HG03521 (cell line): ENCODE measurements at regions not wholly inside any gene's neighbourhood (a gene's known extent, or its start where the extent isn't known, plus 50 kb on each side); places are given as distances from the start of the nearest gene placed in this dataset.

Source experiments
- ATAC-seq: cut with Tn5 transposase; IDR thresholded peaks from one replicate; pipeline ENCODE4 v1.9.1; 2021; ENCODE audit warnings: mild to moderate bottlenecking, moderate library complexity; ENCODE audit not compliant: unreplicated experiment

DNA sequence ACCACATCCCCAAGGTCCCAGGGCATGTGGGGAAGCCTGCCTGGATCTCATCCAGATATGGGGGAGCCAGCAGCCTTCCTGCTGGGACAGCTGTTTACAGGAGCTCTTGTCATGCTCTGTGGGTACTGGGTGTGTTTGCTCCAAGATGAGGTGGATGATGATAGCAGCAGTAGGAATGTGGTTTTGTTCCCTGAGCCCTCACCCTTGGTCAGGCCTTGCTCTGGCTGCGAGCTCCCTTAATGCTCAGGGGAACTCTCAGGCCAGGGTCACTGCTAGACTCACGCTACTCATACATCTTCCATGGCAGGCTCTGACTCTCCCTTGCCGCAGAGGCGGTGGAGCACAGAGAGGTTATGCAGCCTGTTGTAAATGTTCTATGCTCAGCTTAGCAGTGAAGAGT lies 990.3 kb downstream of the AACS start:
- ATAC-seq = no peak

DNA sequence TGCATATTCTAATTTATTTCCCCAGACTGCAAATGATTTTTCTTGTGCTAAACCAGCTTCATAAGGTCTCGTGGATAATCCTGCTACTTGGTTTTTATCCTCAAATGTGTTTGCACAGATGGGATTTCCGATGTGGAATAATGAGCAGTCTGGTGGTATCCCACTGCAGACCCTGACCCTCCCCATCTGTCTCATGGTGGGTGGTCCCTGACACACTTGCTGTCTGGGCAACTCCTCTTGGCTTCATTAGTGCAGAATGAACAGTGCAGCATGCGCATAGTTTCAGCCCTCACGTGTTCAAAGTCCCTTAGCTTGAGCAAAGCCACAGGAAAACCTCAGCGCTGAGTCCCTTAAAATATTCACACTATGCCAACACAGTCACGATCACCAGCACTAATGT lies 996.5 kb downstream of the AACS start:
- ATAC-seq = no peak

DNA sequence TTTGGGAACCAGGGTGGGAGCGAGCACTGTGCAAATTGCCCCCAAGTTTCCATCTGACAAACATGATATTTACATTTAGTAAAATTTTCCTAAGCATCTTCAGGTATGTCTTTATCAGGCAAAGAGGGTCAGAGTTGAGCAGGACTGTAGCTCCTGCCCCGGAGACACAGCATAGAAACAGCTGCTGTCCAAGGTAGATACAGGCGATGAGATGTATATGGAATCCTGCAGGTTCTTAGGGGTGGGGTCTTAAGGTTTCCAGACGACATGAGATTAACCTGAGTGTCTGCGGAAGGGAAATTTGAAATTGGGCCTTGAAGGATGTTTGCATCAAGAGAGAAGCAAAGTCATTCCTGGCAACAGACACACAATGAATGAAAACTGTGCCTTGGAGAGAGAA lies 998.8 kb downstream of the AACS start:
- ATAC-seq = no peak

DNA sequence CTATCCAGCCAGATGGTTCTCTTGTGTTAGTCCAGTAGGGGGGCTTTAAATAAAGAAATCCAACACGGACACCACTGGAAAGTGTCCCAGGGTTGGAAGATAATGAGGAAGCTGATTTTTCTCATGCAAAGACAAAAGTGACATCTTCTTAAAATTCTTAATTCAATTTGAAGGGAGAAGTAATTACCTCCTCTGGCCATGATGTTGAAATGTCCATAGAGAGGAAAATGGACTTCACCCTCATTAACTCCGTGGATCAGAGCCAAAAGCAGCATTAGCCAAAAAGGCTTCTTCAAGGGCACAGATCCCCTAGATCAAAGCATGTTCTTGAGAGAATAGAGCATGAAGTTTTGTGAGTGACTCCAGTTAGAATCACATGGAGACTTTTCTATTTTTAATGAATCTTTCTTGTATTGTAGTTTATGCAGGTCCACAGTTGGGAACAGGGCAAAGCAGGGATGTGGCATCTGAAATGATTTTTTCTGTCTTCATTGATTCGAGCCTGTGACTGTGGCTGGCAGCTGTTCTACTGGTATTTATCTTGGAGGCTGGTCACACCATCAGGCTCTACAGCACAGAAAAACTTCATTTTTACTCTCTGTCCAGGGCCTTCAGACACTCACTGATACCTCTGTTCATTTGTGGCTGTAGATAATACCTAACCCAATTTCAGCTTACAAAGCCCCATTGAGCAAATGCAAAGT lies 1002.5 kb downstream of the AACS start:
- no peak for ATAC-seq

DNA sequence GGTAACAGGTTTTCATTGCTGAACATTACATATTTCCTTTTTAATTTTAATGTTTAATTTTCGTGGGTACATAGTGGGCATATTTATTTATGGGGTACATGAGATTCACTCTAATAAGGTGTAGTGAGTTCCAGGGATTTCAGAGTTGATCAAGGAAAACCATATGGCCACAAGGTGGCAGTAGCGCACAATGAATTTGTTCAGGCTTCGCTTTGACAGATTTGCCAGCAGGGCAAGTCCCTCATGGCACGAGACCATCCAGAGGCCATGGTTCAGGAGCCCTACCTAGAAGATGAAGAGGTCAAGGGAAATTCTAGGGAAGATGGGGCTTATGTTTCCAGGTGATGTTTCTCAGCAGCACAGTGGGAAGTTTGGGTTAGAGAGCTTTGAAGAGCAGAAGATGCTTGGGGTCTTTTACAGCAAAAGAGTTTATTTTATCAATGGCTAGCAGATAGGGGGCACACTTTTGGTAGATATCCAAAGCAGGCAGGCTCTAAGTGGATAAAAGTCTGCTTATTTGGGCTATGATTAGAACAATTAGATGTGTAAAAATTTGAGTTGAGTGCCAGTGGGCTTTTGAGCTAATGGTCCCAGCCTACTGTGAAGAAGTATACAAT lies 1004.4 kb downstream of the AACS start:
- peak; percentile 54 for ATAC-seq

DNA sequence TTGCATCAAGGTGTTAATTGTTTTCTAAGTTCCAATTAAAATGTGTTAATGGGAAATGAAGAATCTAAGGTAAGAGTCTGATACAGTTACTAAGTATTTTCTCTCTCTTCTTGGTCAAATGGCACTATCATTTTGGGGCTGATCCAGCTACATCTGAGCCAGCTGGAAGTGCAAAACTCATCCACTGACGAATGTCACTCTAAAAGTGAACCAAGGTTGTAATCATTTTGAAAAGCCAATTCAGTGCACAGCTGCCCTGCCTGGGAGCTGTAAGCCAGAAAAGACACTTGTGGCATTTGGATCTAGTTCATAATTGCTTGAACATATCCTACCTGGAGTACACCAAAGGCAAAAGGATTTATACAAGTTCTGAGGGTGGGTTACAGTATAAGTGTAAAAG lies 1011.3 kb downstream of the AACS start:
- no peak for ATAC-seq

DNA sequence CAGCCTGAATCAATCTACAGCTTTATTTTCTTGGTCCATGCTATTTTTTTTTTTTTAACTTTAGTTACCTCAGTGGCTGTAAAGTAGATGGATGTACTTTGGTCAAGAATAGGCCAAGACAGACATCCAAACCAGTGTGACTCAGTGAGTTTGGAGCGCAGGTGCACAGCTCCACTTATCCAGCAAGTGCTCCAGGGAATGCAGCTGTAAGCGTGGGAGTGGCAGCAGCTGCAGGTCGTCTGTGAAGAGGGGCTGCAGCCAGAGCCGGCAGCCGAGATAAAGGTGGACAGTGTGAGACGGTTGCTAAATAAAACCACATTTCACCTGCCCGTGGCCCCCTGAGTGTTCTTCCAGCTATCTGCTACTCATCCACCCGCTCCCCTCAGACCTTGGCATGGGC lies 1018.7 kb downstream of the AACS start:
- no peak for ATAC-seq

DNA sequence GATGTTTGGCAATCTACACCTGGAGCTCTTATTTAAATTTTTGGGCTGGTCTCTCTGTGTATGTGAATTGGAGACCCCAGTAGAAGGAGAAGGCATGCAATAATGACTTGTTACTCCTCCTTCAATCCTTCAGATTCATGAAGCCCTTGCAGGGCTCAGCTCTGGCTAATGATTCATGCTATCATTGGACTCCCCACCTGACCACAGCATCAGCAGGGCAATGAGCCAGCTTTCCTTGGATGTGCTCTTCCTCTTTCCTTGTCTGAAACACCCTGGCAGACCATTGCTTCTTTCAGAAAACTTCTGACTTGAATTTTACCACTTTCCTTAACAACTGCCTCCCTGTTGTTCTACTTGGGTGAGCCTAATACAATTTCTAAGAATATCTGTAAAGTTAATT lies 1019.2 kb downstream of the AACS start:
- no peak for ATAC-seq

DNA sequence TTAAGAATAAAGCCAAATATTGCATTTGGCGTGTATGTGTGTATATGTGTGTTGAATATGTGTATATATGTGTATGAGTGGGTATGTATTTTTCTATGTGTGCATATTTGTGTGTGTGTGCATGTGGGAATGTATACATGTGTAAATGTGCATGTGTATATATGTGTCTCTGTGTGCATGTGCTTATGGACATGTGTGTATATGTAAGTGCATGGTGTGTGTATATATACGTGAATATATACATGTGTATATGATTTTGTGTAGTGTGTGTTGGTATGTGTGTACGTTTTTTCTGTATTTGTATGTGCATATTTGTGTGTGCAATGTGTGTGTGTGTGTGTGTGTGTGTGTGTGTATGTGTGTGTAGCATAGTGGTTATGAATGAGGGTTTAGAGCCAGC lies 1021.0 kb downstream of the AACS start:
- no peak for ATAC-seq

DNA sequence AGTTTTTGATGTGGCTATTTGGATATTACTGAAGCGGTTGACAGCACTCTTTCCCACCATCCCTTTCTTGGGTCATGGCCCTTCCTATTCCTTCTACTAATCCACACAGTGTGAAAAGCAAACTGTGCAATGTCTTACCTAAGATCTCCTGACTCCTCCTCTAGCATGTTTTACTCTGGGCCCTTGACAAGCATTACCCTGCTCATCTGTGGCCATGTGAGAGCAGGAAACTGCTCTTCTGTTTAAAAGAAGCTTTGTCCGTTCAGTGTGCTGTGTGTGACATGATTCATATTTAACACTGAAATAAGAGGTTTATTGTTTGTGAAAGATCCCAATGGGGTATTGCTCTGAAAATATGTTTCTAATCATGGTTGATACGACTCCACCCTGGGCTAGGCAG lies 1022.5 kb downstream of the AACS start:
- ATAC-seq = no peak

DNA sequence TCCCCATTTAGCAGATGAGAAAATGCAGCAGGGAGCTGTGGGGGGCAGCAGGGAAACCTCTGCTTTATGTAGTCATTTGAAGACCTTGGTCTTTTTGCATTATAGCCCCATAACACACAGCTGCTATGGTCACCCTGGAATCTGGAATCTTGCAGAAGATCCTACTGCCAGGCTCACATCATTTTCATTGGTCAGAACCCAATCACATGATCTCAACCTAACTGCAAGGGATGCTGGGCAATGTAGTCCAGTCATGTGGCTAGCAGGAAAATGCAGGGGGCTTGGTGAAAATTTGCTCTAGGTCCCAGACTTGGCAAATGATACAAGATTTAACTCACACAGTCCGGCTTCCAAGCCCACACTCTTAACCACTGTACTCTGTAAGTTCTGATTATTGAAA lies 1028.7 kb downstream of the AACS start:
- no peak for ATAC-seq

DNA sequence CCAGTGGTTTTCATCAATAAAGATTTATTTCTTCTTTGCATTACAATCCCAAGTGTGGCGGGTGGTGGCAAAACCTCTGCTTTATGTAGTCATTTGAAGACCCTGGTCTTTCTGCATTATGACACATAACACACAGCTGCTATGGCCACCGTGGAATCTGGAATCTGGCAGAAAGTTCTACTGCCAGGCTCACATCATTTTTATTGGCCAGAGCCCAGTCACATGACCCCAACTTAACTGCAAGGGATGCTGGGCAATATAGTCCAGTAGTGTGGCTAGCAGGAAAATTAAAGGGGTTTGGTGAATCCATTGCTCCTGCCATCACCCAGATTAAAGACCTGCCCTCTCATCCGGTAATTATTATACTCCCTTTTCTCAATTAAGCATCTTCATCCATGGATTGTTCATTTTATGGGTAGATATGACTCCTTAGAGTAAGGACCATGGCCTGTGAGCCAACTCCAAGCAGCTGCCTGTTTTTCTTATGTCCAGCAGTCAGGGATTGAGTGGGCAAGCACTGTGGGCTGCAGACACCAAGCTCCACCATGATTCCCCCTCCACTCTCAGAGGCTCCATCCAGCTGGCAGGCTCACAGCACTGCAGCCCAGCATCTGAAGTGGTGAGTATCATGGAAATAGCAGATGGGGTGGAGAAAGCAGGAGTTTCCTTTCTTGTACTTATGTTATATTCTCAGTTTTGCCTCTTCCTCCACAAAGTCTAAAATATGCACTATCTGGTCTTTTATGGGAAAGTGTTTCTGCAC lies 1030.7 kb downstream of the AACS start:
- ATAC-seq = no peak

DNA sequence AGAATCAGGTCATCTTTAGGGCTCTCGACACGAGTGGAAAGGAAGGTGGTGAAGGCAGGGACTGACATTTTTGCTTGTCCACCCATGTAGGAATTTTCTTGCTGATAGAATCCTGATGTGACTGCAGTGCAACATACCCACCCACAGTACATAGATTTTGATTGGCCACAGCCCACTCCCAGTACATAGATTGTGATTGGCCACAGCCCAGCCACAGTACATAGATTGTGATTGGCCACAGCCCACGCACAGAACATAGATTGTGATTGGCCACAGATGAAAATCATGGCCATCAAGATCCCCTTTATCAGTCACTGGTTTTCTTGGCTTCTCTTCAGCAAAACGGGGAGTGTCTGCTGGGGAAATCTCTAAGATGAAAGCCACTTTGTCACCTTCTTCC lies 1041.5 kb downstream of the AACS start:
- ATAC-seq = no peak

DNA sequence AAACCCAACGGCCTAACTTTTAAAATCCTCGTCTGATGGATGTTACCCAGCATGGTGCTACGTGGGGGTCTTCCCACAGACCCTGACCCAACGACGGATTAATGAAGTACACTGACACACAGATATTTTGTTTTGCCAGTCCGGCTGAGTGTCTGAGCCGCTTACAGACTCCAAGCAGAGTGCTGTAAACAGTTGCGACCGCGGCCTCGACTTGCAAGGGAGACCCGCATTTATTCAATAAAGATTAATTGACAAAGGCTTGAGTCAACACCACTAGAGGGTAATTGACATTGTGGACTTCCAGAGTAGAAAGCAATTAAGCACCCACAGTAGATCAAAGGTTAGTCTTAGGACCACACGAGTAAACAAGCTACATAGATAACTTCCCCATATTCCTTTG lies 1042.4 kb downstream of the AACS start:
- ATAC-seq = no peak

DNA sequence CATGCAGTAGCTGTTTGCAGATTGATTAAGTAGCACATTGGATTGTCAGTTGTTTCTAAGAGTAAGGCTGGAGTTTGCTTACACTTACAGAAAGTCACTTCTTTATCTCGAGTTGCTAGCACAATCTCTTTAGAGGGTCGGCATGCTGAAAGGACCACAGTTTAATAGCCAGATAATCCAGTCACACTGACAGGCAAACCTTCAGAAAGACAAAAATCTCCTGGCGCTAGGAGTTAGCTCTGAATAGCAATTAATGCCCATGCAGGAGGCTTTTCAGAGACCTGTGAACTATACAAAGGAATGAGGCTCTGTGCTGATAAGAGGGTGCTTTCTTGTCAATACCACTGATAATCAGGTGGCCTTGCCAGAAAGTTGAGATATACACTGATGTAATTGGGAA lies 1043.0 kb downstream of the AACS start:
- ATAC-seq = no peak

DNA sequence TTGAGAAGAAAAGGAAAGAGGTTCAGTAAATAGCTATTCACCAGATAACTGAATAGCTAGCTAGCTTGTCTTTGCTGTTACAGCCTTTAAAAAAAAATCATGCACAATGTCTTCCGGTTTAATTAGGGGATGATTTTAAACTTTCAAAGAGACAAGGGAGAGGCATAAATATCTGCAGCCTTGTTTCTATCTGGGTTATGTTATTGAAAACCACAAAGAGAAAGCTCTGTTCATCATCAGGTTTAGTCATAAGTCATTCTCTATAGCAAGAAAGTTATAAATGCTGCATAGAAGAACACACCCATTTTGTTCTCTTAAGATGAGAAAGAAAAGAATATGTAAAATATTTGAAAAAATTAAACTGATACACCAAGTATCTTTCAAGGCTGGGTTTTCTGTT lies 1046.9 kb downstream of the AACS start:
- ATAC-seq = no peak

DNA sequence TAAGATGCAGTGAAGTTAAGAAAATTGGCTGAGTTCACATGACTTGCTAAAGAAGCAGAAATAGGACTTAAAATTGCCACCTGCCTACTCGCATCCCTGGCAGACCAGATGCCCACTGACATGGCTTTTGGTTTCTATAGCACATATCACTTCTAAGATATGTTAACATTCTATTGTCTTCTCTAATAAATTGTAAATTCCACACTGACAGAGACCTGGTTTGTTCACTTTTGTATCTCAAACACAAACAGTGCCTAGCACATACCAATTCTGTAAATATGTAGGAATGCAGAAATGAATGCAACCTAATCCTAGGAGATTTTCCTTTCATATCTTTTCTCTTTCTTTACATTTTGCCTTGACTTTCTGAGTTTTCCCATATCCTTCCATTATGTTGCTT lies 1047.6 kb downstream of the AACS start:
- no peak for ATAC-seq

DNA sequence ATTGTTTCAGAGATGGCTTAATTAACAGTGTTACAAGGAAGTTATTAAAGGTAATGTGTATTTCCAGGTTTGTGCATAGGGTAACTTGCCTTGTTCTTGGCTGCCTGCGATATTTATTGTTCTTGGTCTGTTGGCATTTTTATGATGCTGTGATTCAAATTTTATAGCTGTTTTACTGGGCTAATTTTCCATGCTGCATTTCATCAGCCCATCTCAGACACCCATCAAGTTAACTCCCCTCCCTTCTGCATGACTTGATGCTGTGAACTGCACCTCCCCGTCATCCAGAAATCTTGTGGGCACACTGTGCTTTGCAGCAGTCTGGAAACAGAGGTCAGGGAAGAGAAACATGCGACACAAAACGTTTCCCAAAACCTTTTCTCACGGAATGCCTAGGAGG lies 1049.2 kb downstream of the AACS start:
- no peak for ATAC-seq

DNA sequence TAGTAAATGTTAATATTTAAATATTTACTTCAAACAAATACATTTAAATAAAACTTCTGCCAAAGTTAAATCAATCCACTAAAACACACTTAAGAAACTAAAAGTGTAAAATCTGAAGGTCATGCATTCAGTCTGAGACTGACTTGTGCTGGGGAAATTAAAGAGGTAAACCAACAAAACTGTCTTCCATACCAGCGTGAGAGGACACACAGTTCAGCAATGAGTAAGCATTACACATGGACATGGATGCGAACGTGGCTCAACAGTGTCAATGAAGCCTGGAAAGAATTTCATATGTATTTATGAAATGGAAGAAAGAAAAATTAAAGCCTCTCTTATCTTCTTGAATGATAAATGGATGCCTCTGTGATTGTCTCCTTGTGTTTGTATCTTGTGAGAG lies 1052.3 kb downstream of the AACS start:
- no peak for ATAC-seq

DNA sequence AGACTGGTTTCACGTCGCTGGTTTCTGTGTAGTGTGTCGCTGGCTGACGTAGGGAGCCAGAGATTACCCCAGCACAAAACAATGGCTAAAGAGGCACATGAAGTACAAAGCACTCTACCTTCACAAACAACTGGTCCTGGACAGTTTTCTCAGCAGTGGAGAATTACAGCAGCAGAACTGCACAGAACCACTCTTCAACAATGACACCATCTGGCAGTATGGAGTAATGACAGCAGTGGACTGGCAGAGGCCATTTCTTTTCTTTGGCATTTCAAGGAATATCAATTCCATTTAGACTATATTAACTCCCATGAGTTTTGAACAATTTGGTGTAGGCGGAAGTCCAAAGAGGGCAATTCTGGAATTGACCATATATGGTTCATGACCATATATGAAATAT lies 1074.1 kb downstream of the AACS start:
- ATAC-seq = no peak

DNA sequence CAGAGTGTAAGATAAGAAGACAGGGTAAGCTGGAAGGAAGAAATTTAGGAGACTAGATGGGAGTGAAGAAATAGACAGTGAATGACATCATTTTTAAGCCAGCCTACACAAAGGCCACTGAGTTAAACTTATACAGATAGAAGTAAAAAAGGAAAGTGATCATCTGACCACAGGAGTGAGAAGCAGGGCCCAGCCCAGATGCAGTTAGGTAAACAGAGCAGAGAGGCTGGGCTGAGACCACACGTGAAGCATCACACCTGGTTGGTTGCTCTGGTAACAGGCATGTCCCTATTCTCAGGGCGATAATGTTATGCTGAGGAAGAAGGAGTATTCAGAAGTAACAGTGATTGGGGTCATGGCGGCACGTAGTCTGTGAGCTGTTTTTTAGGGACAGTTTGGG lies 1079.4 kb downstream of the AACS start:
- ATAC-seq = no peak

DNA sequence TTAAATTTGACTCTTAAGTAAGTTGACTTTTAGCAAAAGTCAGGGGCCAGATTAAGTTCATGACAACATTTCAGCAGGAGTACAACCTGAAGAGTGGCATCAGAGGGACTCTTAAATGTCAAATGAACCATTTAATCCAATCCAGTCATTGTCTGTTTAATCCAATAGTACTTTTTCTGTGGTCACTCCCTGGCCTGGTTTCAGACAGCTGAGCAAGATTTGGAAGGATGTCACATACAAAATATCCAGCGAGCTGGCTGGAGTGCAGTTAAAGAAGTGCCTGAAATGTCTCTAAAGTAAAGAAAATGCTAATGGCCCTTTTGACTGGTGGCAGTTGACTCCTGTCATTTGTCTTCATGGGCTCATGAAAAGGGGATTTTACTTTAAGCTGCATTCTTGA lies 1082.1 kb downstream of the AACS start:
- no peak for ATAC-seq
